ENCODE measurements at regions not wholly inside any gene's neighbourhood (a gene's known extent, or its start where the extent isn't known, plus 50 kb on each side); places are given as distances from the start of the nearest gene placed in this dataset.

DNA sequence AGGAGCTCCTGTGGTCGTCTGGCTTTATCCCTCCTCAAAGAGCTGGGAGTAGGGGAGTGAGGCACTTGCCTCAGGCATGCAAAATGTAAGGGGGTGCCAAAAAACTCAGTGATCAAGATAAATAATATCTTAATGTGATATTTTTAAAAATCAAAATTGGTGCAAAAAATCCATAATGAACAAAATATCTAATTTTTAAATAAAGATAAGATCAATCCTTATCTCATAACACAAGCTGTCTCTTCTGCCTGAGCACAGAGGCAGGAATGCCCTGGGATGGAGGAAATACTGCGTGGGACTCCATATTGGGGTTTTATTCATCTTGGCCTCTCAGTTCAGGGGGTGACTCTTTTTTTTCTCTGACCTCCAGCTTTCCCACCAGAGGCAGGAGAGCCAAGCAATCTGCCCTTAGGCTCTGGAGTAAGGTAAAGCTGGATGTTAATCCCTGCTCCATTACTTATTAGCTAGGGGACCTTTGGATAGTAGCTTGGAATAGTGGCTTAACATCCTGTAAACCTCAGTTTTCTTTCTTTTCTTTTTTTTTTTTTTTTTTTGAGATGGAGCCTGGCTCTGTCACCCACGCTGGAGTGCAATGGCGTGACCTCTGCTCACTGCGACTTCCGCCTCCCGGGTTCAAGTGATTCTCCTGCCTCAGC lies 77.3 kb upstream of the NFASC start:
- TF ChIP-seq, protein P1, sequence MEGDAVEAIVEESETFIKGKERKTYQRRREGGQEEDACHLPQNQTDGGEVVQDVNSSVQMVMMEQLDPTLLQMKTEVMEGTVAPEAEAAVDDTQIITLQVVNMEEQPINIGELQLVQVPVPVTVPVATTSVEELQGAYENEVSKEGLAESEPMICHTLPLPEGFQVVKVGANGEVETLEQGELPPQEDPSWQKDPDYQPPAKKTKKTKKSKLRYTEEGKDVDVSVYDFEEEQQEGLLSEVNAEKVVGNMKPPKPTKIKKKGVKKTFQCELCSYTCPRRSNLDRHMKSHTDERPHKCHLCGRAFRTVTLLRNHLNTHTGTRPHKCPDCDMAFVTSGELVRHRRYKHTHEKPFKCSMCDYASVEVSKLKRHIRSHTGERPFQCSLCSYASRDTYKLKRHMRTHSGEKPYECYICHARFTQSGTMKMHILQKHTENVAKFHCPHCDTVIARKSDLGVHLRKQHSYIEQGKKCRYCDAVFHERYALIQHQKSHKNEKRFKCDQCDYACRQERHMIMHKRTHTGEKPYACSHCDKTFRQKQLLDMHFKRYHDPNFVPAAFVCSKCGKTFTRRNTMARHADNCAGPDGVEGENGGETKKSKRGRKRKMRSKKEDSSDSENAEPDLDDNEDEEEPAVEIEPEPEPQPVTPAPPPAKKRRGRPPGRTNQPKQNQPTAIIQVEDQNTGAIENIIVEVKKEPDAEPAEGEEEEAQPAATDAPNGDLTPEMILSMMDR (conservative IDR thresholded peaks at IDR 0.05 in 1 of 2, IDR thresholded peaks at IDR 0.05 in 1 of 2; ENCODE audit: extremely low read depth in 1 of 2, insufficient read depth in 1 of 2, low read depth in 1 of 2, low read length in 2 of 2), result no peak
- no peak for TF ChIP-seq EZH2 (IDR thresholded peaks at IDR 0.05; ENCODE audit: borderline replicate concordance, low read length)
